Ovary (tissue), 3 donors: ENCODE measurements at regions not wholly inside any gene's neighbourhood (a gene's known extent, or its start where the extent isn't known, plus 50 kb on each side); places are given as distances from the start of the nearest gene placed in this dataset.

Source experiments
- CTCF ChIP-seq, 3 donors: fragments of 450-650 bp in 2 of 3; fragments of 200-600 bp in 1 of 3; IDR thresholded peaks; one replicate each; pipeline versions ENCODE4 v1.5.1 to v1.8.0; 2016 to 2022; ENCODE audit warnings: antibody characterized with exemption in 3 of 3, mild to moderate bottlenecking in 1 of 3
- EP300 ChIP-seq: sonication (generic); formaldehyde crosslinking; IDR thresholded peaks from one replicate; pipeline ENCODE4 v1.6.1; 2017; ENCODE audit warnings: antibody characterized with exemption
- POLR2A ChIP-seq: fragments of 450-650 bp; IDR thresholded peaks from one replicate; pipeline ENCODE4 v1.6.1; 2017; ENCODE audit warnings: antibody characterized with exemption, mild to moderate bottlenecking, moderate library complexity
- donor health status: DM: no; HTN: no; CAD: no.

DNA sequence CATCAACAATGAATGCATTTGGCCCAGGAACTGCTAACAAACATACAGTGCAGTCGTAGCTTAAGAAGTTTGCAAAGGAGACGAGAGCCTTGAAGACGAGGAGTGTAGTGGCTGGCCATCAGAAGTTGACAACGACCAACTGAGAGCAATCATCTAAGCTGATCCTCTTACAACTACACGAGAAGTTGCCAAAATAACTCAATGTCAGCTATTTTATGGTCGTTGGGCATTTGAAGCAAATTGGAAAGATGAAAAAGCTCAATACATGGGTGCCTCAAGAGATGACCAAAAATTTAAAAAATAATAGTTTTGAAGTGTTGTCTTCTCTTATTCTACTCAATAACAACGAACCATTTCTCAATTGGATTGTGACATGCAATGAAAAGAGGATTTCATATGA is 757.7 kb upstream of the CHD1 start:
- no peak for TF ChIP-seq POLR2A
- TF ChIP-seq EP300, result no peak
- TF ChIP-seq CTCF (IDR thresholded peaks at IDR 0.05), result no peak
